Osteocyte (in vitro differentiated cells): ENCODE measurements at regions not wholly inside any gene's neighbourhood (a gene's known extent, or its start where the extent isn't known, plus 50 kb on each side); places are given as distances from the start of the nearest gene placed in this dataset.

Experiments
- DNase-seq: peaks from one replicate; pipeline ENCODE4 v3.0.0; 2021; ENCODE audit warnings: mixed read lengths; ENCODE audit not compliant: unreplicated experiment; ENCODE audit errors: extremely low spot score
- H3K27ac Mint-ChIP-seq: one replicate; pipeline ENCODE4 v1.8.0; 2021; ENCODE audit warnings: mild to moderate bottlenecking, mixed read lengths; ENCODE audit not compliant: unreplicated experiment
- H3K27me3 Mint-ChIP-seq: one replicate; pipeline ENCODE4 v1.8.0; 2021; ENCODE audit warnings: mixed read lengths; ENCODE audit not compliant: unreplicated experiment
- H3K36me3 Mint-ChIP-seq: one replicate; pipeline ENCODE4 v1.8.0; 2021; ENCODE audit warnings: mixed read lengths; ENCODE audit not compliant: unreplicated experiment
- H3K4me1 Mint-ChIP-seq: one replicate; pipeline ENCODE4 v1.8.0; 2021; ENCODE audit warnings: mixed read lengths; ENCODE audit not compliant: unreplicated experiment
- H3K4me3 Mint-ChIP-seq: one replicate; pipeline ENCODE4 v1.8.0; 2021; ENCODE audit warnings: mild to moderate bottlenecking, moderate library complexity, mixed read lengths; ENCODE audit not compliant: unreplicated experiment
- H3K9me3 Mint-ChIP-seq: one replicate; pipeline ENCODE4 v1.8.0; 2021; ENCODE audit warnings: mixed read lengths; ENCODE audit not compliant: unreplicated experiment
- CTCF ChIP-seq: fragments of 200-600 bp; sonication (generic); IDR thresholded peaks from 2 replicates; pipeline ENCODE4 v1.5.0; 2021; ENCODE audit warnings: antibody characterized with exemption, mild to moderate bottlenecking, moderate library complexity

- Mint-ChIP-seq H3K9me3 (no peaks in the 10 kb centered on the region), H3K4me1 (no peaks in the 10 kb centered on the region), H3K27me3 (no peaks in the 10 kb centered on the region), H3K36me3 (no peaks in the 10 kb centered on the region), H3K4me3 (no peak overlapping the region), H3K27ac (no peak overlapping the region)
- no peak for DNase-seq
- no peak for TF ChIP-seq CTCF
Measured at GRCh38 chr1:164958982-164959768, 397.3 kb downstream of the LMX1A start.

- no peak for TF ChIP-seq CTCF
- no peaks in the 10 kb centered on the region for H3K27me3 Mint-ChIP-seq
- DNase-seq, result no peak
- H3K27ac Mint-ChIP-seq, result no peak overlapping the region
- H3K4me1 Mint-ChIP-seq, result no peaks in the 10 kb centered on the region
- H3K9me3 Mint-ChIP-seq, result peaks cover 4% of the 10 kb centered on the region
- no peak overlapping the region for H3K4me3 Mint-ChIP-seq
- no peaks in the 10 kb centered on the region for H3K36me3 Mint-ChIP-seq
Measured at GRCh38 chr1:164953815-164954214, 394.8 kb downstream of the PBX1 start.

- Mint-ChIP-seq H3K9me3 (peaks cover 11% of the 10 kb centered on the region), H3K27me3 (no peaks in the 10 kb centered on the region), H3K4me3 (no peak overlapping the region), H3K4me1 (no peaks in the 10 kb centered on the region), H3K36me3 (no peaks in the 10 kb centered on the region), H3K27ac (no peak overlapping the region)
- TF ChIP-seq CTCF, result peak; percentile 10
- no peak for DNase-seq
Measured at GRCh38 chr1:164953098-164953497, 394.1 kb downstream of the PBX1 start.

GRCh38 chr1:164951508-164951907 is 392.5 kb downstream of the PBX1 start:
- H3K4me3 Mint-ChIP-seq, result no peak overlapping the region

More at GRCh38 chr1:164951508-164951907, 392.5 kb downstream of the PBX1 start:
- Mint-ChIP-seq H3K4me1 (no peaks in the 10 kb centered on the region), H3K27ac (no peak overlapping the region), H3K36me3 (no peaks in the 10 kb centered on the region), H3K9me3 (peaks cover 21% of the 10 kb centered on the region), H3K27me3 (no peaks in the 10 kb centered on the region)
- DNase-seq, result no peak
- no peak for TF ChIP-seq CTCF
